Ishikawa (cell line): ENCODE measurements at regions not wholly inside any gene's neighbourhood (a gene's known extent, or its start where the extent isn't known, plus 50 kb on each side); places are given as distances from the start of the nearest gene placed in this dataset.

Source experiments
- CEBPB ChIP-seq: IDR thresholded peaks from 2 replicates; pipeline ENCODE4 v1.6.1; 2012
- CREB1 ChIP-seq: IDR thresholded peaks from 2 replicates; pipeline ENCODE4 v1.6.1; 2012; ENCODE audit warnings: low read depth
- EGR1 ChIP-seq: IDR thresholded peaks from 2 replicates; pipeline ENCODE4 v1.6.1; 2012
- EP300 ChIP-seq: IDR thresholded peaks from 2 replicates; pipeline ENCODE4 v1.6.1; 2012; ENCODE audit warnings: borderline replicate concordance
- FOXM1 ChIP-seq: IDR thresholded peaks from 2 replicates; pipeline ENCODE4 v1.6.1; 2012; ENCODE audit warnings: low read depth, borderline replicate concordance
- MAX ChIP-seq: IDR thresholded peaks from 2 replicates; pipeline ENCODE4 v1.6.1; 2012
- NFIC ChIP-seq: IDR thresholded peaks from 2 replicates; pipeline ENCODE4 v1.6.1; 2012
- RAD21 ChIP-seq: IDR thresholded peaks from 2 replicates; pipeline ENCODE4 v1.6.1; 2012; ENCODE audit warnings: low read depth
- REST ChIP-seq: IDR thresholded peaks from 2 replicates; pipeline ENCODE4 v1.6.1; 2012; ENCODE audit warnings: low read depth, mild to moderate bottlenecking
- TAF1 ChIP-seq: IDR thresholded peaks from 2 replicates; pipeline ENCODE4 v1.6.1; 2012; ENCODE audit warnings: low read depth, mild to moderate bottlenecking
- TCF12 ChIP-seq: IDR thresholded peaks from 2 replicates; pipeline ENCODE4 v1.6.1; 2012; ENCODE audit warnings: low read depth
- TEAD4 ChIP-seq: IDR thresholded peaks from 2 replicates; pipeline ENCODE4 v1.6.1; 2012
- USF1 ChIP-seq: IDR thresholded peaks from 2 replicates; pipeline ENCODE4 v1.6.1; 2012
- YY1 ChIP-seq: IDR thresholded peaks from 2 replicates; pipeline ENCODE4 v1.6.1; 2012; ENCODE audit warnings: low read depth
- ZBTB7A ChIP-seq: IDR thresholded peaks from 2 replicates; pipeline ENCODE4 v1.6.1; 2012; ENCODE audit warnings: low read depth

GRCh38 chr9:107858260-107858659 lies 368.7 kb upstream of the KLF4 start:
- no peak for TF ChIP-seq EP300
- no peak for TF ChIP-seq CEBPB
- TF ChIP-seq RAD21 = no peak
- TF ChIP-seq YY1 = no peak
- no peak for TF ChIP-seq REST
- no peak for TF ChIP-seq TCF12

- TF ChIP-seq CEBPB = no peak
- TF ChIP-seq RAD21 = no peak
- TF ChIP-seq FOXM1 = no peak
- TF ChIP-seq USF1 = no peak
- no peak for TF ChIP-seq ZBTB7A
- TF ChIP-seq EGR1 = no peak
- TF ChIP-seq MAX = no peak
- no peak for TF ChIP-seq EP300
- no peak for TF ChIP-seq TCF12
- TF ChIP-seq NFIC = no peak
- TF ChIP-seq TEAD4 = no peak
Measured at GRCh38 chr9:107856633-107857032, 367.1 kb upstream of the KLF4 start.

- TF ChIP-seq REST = no peak
- TF ChIP-seq TCF12 = no peak
- TF ChIP-seq EP300 = no peak
- TF ChIP-seq EGR1 = no peak
- TF ChIP-seq CEBPB = no peak
- no peak for TF ChIP-seq ZBTB7A
- no peak for TF ChIP-seq RAD21
- no peak for TF ChIP-seq CREB1
- no peak for TF ChIP-seq NFIC
- no peak for TF ChIP-seq YY1
Measured at GRCh38 chr9:107855164-107855563, 365.6 kb upstream of the KLF4 start.

- TF ChIP-seq REST (no peak), RAD21 (no peak), CEBPB (no peak), FOXM1 (no peak), TAF1 (no peak), MAX (no peak), YY1 (no peak), TEAD4 (no peak), TCF12 (no peak), EP300 (no peak)
Measured at GRCh38 chr9:107853461-107853860, 363.9 kb upstream of the KLF4 start.

GRCh38 chr9:107852891-107853290 lies 363.3 kb upstream of the KLF4 start:
- TF ChIP-seq EGR1 = no peak
- no peak for TF ChIP-seq TCF12
- TF ChIP-seq FOXM1 = no peak
- TF ChIP-seq CEBPB = no peak
- TF ChIP-seq RAD21 = no peak
- TF ChIP-seq YY1 = no peak
- no peak for TF ChIP-seq TEAD4
- no peak for TF ChIP-seq ZBTB7A
- no peak for TF ChIP-seq CREB1
- no peak for TF ChIP-seq TAF1
- no peak for TF ChIP-seq USF1
- no peak for TF ChIP-seq NFIC
- TF ChIP-seq REST = no peak
- TF ChIP-seq MAX = no peak
- no peak for TF ChIP-seq EP300
